OCI-LY3 (cell line): ENCODE measurements at regions not wholly inside any gene's neighbourhood (a gene's known extent, or its start where the extent isn't known, plus 50 kb on each side); places are given as distances from the start of the nearest gene placed in this dataset.

Experiments
- H2AFZ ChIP-seq: fragments of 200-600, 300-600 bp; shearing (Covaris generic); 2 replicates; pipeline ENCODE4 v1.6.0; 2014; ENCODE audit warnings: antibody characterized with exemption, low read depth, low read length
- H3K27ac ChIP-seq: fragments of 200-600, 300-600 bp; sonication (generic); 2 replicates; pipeline ENCODE4 v1.5.1; 2014; ENCODE audit warnings: mild to moderate bottlenecking, low read length, moderate library complexity, mixed read lengths
- H3K27me3 ChIP-seq: fragments of 200-600, 300-600 bp; sonication (generic); 2 replicates; pipeline ENCODE4 v1.6.1; 2014; ENCODE audit warnings: low read depth, low read length, mixed read lengths
- H3K36me3 ChIP-seq: fragments of 200-600, 300-600 bp; sonication (generic); replicated peaks from 2 replicates; pipeline ENCODE3; 2014; ENCODE audit warnings: low read depth, low read length, mixed read lengths
- H3K4me1 ChIP-seq: fragments of 300-600, 200-600 bp; sonication (generic); 2 replicates; pipeline ENCODE4 v1.6.1; 2014; ENCODE audit warnings: low read length, mixed read lengths
- H3K4me2 ChIP-seq: fragments of 200-600, 300-600 bp; sonication (generic); 2 replicates; pipeline ENCODE4 v1.6.1; 2014; ENCODE audit warnings: low read length, mixed read lengths
- H3K4me3 ChIP-seq: fragments of 300-600, 200-600 bp; sonication (generic); 2 replicates; pipeline ENCODE4 v1.5.1; 2014; ENCODE audit warnings: antibody characterized with exemption, mild to moderate bottlenecking, low read length, moderate library complexity
- H3K79me2 ChIP-seq: fragments of 300-600, 200-600 bp; shearing (Covaris generic); 2 replicates; pipeline ENCODE4 v1.6.1; 2014; ENCODE audit warnings: mild to moderate bottlenecking, low read length, mixed read lengths
- H3K9ac ChIP-seq: fragments of 300-600, 200-600 bp; shearing (Covaris generic); 2 replicates; pipeline ENCODE4 v1.6.0; 2014; ENCODE audit warnings: mild to moderate bottlenecking, low read length, moderate library complexity
- H3K9me3 ChIP-seq: fragments of 200-600, 300-600 bp; shearing (Covaris generic); 2 replicates; pipeline ENCODE4 v1.6.1; 2014; ENCODE audit warnings: low read length, mixed read lengths; ENCODE audit not compliant: insufficient read depth
- H4K20me1 ChIP-seq: fragments of 200-600, 300-600 bp; sonication (generic); 2 replicates; pipeline ENCODE4 v1.6.1; 2016; ENCODE audit warnings: low read length, mixed read lengths; ENCODE audit not compliant: insufficient read depth
- CTCF ChIP-seq: fragments of 200-600, 300-600 bp; sonication (generic); IDR thresholded peaks from 2 replicates; pipeline ENCODE4 v1.5.1; 2014; ENCODE audit warnings: antibody characterized with exemption, low read length, low read depth
- EZH2phosphoT487 ChIP-seq: fragments of 200-600 bp; shearing (Covaris generic); IDR thresholded peaks from 2 replicates; pipeline ENCODE4 v1.6.1; 2018; ENCODE audit warnings: antibody characterized with exemption, mixed run types, low read depth

- Histone ChIP-seq H3K79me2 (no peaks in the 10 kb centered on the region), H3K4me3 (no peak overlapping the region), H3K36me3 (no peaks in the 10 kb centered on the region), H3K9me3 (no peaks in the 10 kb centered on the region), H3K27me3 (no peaks in the 10 kb centered on the region), H3K9ac (no peak overlapping the region), H3K4me1 (no peaks in the 10 kb centered on the region), H2AFZ (no peak overlapping the region), H3K27ac (no peak overlapping the region), H4K20me1 (no peaks in the 10 kb centered on the region), H3K4me2 (no peak overlapping the region)
- TF ChIP-seq EZH2phosphoT487 (no peak), CTCF (no peak)
Observed at GRCh38 chr4:32261196-32261595, 1541.0 kb downstream of the PCDH7 start.

GRCh38 chr4:32268863-32269262, 1548.7 kb downstream of the PCDH7 start:
- Histone ChIP-seq H3K9ac (no peak overlapping the region), H3K4me2 (no peak overlapping the region), H3K79me2 (no peaks in the 10 kb centered on the region), H3K4me1 (no peaks in the 10 kb centered on the region), H4K20me1 (no peaks in the 10 kb centered on the region), H3K27ac (no peak overlapping the region), H3K36me3 (no peaks in the 10 kb centered on the region), H3K4me3 (no peak overlapping the region), H2AFZ (no peak overlapping the region), H3K9me3 (no peaks in the 10 kb centered on the region), H3K27me3 (no peaks in the 10 kb centered on the region)
- peak; percentile 22; the same call in 1 of the 2 replicates for TF ChIP-seq CTCF
- TF ChIP-seq EZH2phosphoT487: no peak

GRCh38 chr4:32290102-32290501, 1569.9 kb downstream of the PCDH7 start:
- Histone ChIP-seq H3K79me2 (no peaks in the 10 kb centered on the region), H3K9me3 (peaks cover 9% of the 10 kb centered on the region; the same call in 1 of the 2 replicates), H3K9ac (no peak overlapping the region), H3K27me3 (no peaks in the 10 kb centered on the region), H3K36me3 (no peaks in the 10 kb centered on the region), H3K4me3 (no peak overlapping the region), H2AFZ (no peak overlapping the region), H3K4me2 (no peak overlapping the region), H4K20me1 (no peaks in the 10 kb centered on the region), H3K4me1 (no peaks in the 10 kb centered on the region), H3K27ac (no peak overlapping the region)
- TF ChIP-seq CTCF (no peak), EZH2phosphoT487 (no peak)

- Histone ChIP-seq H3K27me3 (no peaks in the 10 kb centered on the region), H3K9me3 (no peaks in the 10 kb centered on the region), H3K4me1 (no peaks in the 10 kb centered on the region), H2AFZ (no peak overlapping the region), H3K4me3 (no peak overlapping the region), H3K9ac (no peak overlapping the region), H3K79me2 (no peaks in the 10 kb centered on the region), H3K4me2 (no peak overlapping the region), H3K36me3 (no peaks in the 10 kb centered on the region), H3K27ac (no peak overlapping the region), H4K20me1 (no peaks in the 10 kb centered on the region)
- TF ChIP-seq CTCF: no peak
Observed at GRCh38 chr4:32318926-32319325, 1598.8 kb downstream of the PCDH7 start.
